GM18498 (cell line): ENCODE measurements at regions not wholly inside any gene's neighbourhood (a gene's known extent, or its start where the extent isn't known, plus 50 kb on each side); places are given as distances from the start of the nearest gene placed in this dataset.
"Not testable (repeated sequence)": the region's sequence is repeated elsewhere in the genome, so short reads cannot be mapped to it uniquely, and the experiment has no call there.

Source experiments
- ATAC-seq: cut with Tn5 transposase; IDR thresholded peaks from one replicate; pipeline ENCODE4 v1.9.1; 2021; ENCODE audit warnings: mild to moderate bottlenecking, moderate library complexity; ENCODE audit not compliant: unreplicated experiment

DNA sequence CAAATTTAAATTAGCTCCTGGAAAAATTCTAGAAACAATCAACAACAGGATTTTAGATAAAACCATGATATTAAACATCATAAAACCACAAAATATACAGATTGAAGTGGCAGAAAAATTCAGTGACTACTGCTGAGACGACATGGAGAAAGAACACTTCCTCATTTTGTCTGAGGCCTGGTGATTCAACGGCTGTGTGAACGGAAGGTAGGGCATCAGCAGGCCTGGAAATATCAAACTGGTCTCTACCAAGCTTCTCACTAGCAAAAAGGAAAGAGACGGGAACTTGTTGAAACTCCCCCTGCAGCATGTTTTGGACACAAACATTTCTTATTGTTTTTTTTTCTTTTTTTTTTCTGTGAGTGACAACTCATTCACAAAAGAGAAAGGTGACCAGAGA, 58.0 kb upstream of the AHI1 start:
- no peak for ATAC-seq

GRCh38 chr6:135557582-135557981, 60.0 kb upstream of the AHI1 start:
- no peak for ATAC-seq

DNA sequence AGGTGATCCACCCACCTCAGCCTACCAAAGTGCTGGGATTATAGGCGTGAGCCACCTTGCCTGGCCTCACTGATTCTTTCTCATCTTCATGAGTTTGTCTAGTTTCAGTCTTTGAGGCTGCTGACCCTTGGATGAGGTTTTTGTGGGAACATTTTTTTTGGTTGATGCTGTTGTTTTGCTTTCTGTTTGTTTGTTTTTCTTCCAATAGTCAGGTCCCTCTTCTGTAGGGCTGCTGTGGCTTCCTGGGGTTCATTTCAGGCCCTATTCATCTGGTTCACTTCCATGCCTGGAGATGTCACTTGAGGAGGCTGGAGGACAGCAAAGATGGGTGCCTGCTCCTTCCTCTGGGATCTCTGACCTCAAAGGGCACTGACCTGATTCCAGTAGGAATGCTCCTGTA, 68.1 kb upstream of the AHI1 start:
- not testable (repeated sequence) for ATAC-seq

GRCh38 chr6:135566311-135567068, 69.0 kb upstream of the AHI1 start:
- no peak for ATAC-seq

- no peak for ATAC-seq
These were observed 70.0 kb upstream of the AHI1 start for GRCh38 chr6:135567375-135568083.

- peak; percentile 87 for ATAC-seq
These were observed 70.8 kb upstream of the AHI1 start for GRCh38 chr6:135568379-135568778.

DNA sequence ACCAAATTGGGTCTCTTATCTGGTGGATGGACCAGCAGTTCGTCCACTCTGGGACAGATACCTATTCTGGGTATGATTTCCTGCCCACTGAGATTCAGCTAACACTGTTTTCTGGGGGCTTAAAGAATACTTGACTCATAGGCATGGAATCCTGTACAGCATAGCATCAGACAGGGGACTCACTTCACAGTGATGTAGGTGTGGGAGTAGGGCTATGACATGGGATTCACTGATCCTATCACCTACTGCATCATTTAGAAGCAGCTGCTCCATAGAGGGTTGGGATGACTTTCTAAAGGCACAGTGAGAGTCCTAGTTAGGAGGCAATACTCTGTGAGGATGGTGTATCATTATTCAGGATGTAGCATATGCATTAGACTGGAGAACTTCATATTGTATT, 74.5 kb upstream of the AHI1 start:
- no peak for ATAC-seq

DNA sequence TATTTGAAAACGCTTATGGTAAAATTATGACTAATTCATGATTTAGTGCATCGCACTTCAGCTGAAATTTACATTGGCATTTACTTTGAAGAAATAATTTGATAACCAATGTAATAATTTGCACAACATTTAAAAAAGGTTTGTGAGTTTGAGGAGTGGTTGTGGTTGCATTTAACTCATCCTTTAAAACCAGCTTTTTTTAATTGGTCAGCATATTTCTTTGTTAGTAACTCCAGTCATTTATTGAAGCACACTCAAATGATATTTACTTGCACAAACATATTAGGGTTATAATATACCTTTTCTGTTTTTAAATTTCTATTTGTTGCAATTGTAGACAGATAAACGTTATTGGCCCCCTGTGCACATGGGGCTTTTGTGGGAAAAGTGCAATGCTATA, 78.1 kb upstream of the AHI1 start:
- no peak for ATAC-seq

GRCh38 chr6:135576055-135576454, 78.5 kb upstream of the AHI1 start:
- ATAC-seq, result no peak

- ATAC-seq, result peak; percentile 90
These were observed 79.6 kb upstream of the AHI1 start for GRCh38 chr6:135577059-135577538.

- ATAC-seq, result no peak
These were observed 81.4 kb upstream of the AHI1 start for GRCh38 chr6:135578976-135579375.

GRCh38 chr6:135581211-135581610, 83.7 kb upstream of the AHI1 start:
- no peak for ATAC-seq

- no peak for ATAC-seq
These were observed 85.8 kb upstream of the AHI1 start for GRCh38 chr6:135583256-135583761.

DNA sequence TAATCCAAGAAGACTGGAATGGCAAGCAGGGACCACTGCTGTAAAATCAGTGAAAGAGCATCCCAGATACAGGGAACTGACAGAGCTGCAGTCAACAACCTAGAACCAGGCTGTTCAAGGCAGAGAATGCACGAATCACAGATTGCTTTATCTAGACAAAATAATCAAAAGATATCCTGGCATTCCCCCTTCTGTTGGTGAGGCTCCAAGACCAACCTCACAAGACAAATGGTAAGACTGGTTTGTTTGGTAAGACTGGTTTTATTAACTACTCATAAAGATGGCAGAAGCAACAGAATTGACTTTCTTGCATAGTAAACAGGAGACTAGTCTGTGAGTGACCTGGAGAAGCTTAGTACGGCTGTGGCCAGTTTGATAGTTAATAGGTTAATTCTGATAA, 88.8 kb upstream of the AHI1 start:
- ATAC-seq, result peak; percentile 20

- ATAC-seq, result peak; percentile 59
These were observed 89.3 kb upstream of the AHI1 start for GRCh38 chr6:135586844-135587243.

- no peak for ATAC-seq
These were observed 94.7 kb upstream of the AHI1 start for GRCh38 chr6:135592276-135592675.

GRCh38 chr6:135594000-135594399, 96.5 kb upstream of the AHI1 start:
- no peak for ATAC-seq

- no peak for ATAC-seq
These were observed 102.7 kb upstream of the AHI1 start for GRCh38 chr6:135600086-135600702.

GRCh38 chr6:135600931-135601330, 103.4 kb upstream of the AHI1 start:
- ATAC-seq, result no peak

DNA sequence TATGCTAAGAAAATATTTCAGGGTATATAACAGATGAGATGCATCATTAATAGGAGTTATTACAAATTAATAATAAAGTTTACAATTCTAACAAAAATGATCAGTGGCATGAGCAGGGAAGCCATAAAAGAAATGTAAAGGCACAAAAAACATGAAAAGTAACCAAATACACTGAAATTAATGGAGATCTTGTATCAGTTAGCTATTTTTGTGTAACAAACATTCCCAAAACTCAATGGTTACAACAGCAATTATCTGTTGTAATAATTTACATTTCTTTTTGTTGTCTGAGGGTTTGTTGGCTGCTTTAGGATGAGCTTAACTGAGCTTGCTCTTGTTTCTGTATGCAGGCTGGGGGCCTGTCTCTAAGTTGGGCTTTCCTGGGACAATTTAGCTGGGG, 104.3 kb upstream of the AHI1 start:
- no peak for ATAC-seq

DNA sequence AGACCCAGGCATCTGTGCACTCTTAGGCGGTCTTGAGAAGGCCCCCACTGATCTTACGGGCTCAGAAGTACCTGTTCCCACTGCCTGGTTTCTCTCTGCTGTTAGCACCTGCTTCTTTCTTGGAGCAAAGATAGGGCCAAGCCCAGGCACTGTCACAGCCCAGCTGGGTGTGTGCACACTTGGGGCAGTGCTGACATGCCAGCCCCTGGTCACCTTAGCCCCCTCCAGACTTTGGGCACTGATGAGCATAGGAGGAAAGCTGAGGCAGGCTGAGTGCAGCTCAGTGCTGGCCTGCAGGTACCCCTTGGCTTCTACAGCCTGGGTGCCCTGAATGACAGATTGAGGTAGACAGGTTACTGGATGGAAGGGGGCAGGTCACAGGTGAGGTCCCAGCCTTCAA, 105.7 kb upstream of the AHI1 start:
- no peak for ATAC-seq
